Activated CD4-positive, alpha-beta T cell treated with anti-CD3 and anti-CD28 coated beads for 24 hours (primary cell): ENCODE measurements at regions not wholly inside any gene's neighbourhood (a gene's known extent, or its start where the extent isn't known, plus 50 kb on each side); places are given as distances from the start of the nearest gene placed in this dataset.

Source experiments
- DNase-seq, 2 donors: peaks; one replicate each; pipeline ENCODE4 v3.0.0-alpha.2; 2020; ENCODE audit warnings: low read depth in 2 of 2

DNA sequence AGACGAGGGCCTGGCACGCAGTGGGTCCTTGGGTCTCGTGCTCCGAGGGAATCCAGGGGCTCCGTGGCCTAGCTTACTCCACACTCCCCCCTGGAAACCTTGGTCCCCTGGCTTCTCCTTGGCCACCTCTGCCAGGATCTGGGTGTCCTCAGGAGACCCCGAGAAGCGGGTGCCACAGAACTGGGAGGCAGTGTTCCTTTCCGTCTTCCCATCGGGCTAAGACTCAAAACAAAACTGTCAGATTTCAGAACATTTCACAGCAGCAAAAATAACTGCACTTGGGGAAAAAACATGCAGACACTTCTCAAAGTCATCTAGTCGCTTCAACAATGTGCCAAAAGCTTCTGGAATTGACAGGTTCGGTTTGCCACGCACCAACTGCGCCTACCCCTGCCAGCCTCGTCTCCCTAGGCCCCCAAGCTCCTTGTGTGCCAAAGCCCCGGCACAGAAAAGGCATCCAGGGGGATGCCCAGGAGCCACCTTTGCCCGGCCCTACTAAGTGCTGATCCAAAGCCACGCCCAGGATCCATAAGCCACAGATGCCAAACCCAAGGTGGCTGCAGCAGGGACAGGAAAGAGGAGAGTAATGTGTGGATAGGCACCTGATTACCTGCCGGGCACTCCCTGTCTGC, 58.4 kb upstream of the DIO3 start:
- no peak for DNase-seq

GRCh38 chr14:101503431-101504095, 57.7 kb upstream of the DIO3 start:
- DNase-seq = no peak

GRCh38 chr14:101504096-101504948, 57.0 kb upstream of the DIO3 start:
- DNase-seq = no peak

- no peak for DNase-seq
Observed at GRCh38 chr14:101505236-101505970, 55.9 kb upstream of the DIO3 start.

DNA sequence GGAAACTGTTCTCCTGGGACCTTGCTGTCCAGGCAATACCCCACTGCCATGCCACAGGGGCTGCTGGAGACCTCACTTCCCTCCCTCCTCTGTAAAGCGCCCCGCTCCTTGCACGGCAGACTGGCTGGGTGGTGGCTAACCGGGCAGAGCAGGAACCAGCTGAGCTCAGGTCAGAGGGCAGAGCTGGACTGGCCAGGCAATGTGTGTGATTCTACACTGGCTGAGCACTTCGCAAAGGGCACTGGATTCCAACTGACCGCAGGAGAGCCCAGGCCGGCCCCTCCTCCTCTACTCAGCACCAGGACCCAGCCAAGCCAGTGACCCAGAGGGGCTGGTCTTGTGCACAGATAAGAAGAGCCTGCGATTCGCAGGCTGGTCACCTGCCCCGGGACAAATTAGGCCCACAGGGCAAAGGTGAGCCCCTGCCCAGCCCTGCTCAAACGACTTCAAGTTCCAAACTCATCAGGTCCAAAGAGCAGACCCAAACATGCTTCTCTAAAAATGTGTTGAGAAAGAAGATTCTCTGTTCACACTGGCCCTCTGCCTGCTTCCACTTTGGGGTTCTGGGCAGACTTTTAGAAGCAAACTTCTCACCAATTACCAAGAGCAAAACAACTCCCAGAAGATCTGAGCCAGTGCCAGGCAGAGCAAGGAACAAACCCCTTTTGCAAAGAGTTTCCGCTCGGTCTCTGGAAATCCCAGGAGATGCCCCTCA, 54.9 kb upstream of the DIO3 start:
- no peak for DNase-seq

DNA sequence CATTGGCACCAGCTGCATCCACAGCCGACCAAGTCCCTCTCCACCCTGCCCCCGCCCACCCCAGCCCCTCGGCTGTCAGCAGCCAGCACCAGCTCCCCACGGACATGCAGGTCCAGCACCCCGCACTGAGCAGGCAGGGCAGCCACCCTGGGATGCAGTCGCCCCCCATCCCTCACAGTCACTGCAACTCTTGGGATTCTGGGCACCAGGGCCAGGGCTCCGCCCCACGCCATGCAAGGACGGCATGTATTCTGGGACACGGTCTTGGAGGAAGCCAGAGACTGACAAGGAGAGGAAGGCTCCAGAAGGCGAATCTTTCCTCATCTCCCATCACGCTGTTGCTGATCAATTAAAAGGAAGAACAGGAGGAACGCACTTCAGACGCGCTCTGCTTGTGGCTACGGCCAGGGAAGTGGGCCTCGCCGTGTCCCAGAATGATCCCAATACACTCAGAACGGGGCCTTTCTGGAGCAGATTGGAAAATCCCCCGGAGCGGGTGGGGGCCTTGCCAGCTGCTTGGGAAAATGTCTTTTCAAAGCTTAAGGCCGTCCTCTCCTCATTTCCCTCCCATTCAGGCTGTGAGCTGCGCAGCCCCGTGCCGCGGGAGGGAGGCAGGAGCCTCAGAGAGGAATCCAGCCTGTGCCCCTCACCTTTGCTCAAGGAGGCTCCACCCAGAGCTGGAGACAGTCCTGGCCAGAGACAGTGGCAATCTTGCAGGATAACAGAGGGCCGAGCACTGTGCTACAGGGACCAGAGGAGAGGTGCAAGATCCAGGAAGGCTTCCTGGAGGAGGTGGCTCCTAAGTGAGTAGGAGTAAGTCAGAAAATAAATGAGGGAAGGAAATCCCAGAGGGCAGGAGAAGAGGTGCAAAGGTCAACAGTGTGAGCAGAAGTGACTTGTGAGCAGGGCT, 54.1 kb upstream of the DIO3 start:
- DNase-seq = no peak

GRCh38 chr14:101507836-101508150, 53.5 kb upstream of the DIO3 start:
- no peak for DNase-seq

GRCh38 chr14:101508196-101508947, 52.9 kb upstream of the DIO3 start:
- no peak for DNase-seq

GRCh38 chr14:101508948-101509729, 52.2 kb upstream of the DIO3 start:
- no peak for DNase-seq

- DNase-seq = no peak
Observed at GRCh38 chr14:101509730-101510371, 51.4 kb upstream of the DIO3 start.

DNA sequence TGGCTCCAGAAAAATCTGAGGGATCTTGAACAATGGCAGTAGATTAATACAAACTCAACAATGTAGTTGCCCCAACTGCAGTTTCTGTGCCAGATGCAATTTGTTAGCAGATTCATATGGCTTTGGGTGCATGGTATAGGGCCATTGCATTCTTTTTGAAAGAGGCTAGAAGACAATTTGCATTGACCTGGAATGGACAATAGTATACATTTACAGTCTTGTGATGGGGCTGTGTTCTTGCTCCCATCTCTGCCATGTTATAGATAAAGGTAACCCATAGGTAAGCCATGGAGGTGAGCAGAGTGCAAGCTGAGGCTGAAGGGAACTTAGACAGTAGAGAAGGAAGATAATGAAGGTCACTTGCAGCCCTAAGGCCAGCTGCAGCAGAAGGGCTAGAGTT, 50.1 kb upstream of the DIO3 start:
- no peak for DNase-seq
